AG09319 (cell line): ENCODE measurements at regions not wholly inside any gene's neighbourhood (a gene's known extent, or its start where the extent isn't known, plus 50 kb on each side); places are given as distances from the start of the nearest gene placed in this dataset.

Experiments used
- DNase-seq: peaks from one replicate; pipeline ENCODE4 v3.0.0-alpha.2; 2010; ENCODE audit warnings: low read depth; ENCODE audit errors: extremely low read depth
- CTCF ChIP-seq: IDR thresholded peaks from 2 replicates; pipeline ENCODE4 v1.5.1; 2011; ENCODE audit warnings: low read depth, mild to moderate bottlenecking, inconsistent platforms, low read length, moderate library complexity

- no peak for DNase-seq
- no peak for TF ChIP-seq CTCF
Observed at GRCh38 chr3:82999777-83000176, 1238.3 kb upstream of the GBE1 start.

DNA sequence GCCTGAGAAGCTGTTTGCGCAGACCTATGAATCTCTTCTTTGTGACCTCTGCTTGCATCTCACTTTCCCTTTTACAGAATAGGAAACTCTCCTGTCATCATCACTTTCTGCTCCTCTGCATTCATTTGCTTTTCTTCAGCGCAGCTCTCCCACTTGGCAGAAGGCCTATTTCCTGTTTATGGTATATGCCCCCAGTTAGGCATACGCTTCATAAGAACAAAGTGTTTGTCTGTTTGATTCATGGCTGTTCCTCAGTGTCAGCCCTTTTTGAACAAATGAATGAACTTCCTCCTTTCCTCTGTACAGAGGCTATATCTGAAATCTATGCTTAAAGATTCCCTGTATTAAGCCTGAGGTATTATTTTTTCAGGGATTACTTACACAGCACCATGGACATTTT is 1216.9 kb upstream of the GBE1 start:
- no peak for DNase-seq
- no peak for TF ChIP-seq CTCF

- no peak for TF ChIP-seq CTCF
Observed at GRCh38 chr3:82977871-82978270, 1216.4 kb upstream of the GBE1 start.

GRCh38 chr3:82973791-82974190 is 1212.3 kb upstream of the GBE1 start:
- DNase-seq, result no peak
- no peak for TF ChIP-seq CTCF

More at GRCh38 chr3:82977871-82978270, 1216.4 kb upstream of the GBE1 start:
- DNase-seq, result no peak

DNA sequence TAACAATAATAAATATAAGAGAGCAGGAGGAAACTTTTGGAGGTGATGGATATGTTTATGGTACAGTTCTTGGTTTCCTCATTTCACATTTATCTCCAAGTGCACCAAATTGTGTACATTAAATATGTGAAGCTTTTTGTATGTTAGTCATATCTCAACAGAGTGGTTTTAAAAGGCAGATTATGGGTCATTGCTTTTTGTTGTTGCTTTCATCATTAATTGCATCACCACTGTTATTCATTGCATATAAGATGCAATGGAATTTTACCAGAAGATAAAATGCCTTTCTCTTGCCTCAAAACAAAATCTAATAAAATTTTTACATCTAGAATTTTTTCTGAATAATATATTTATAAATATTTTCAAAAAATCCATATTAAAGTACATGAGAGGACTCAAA is 1198.9 kb upstream of the GBE1 start:
- TF ChIP-seq CTCF, result no peak
- DNase-seq, result no peak

GRCh38 chr3:82957696-82958095 is 1196.3 kb upstream of the GBE1 start:
- no peak for TF ChIP-seq CTCF
- DNase-seq, result no peak

- no peak for DNase-seq
- no peak for TF ChIP-seq CTCF
Observed at GRCh38 chr3:82957079-82957478, 1195.6 kb upstream of the GBE1 start.
